ENCODE measurements at regions not wholly inside any gene's neighbourhood (a gene's known extent, or its start where the extent isn't known, plus 50 kb on each side); places are given as distances from the start of the nearest gene placed in this dataset.
"Not testable (repeated sequence)": the region's sequence is repeated elsewhere in the genome, so short reads cannot be mapped to it uniquely, and the experiment has no call there.

- no peak for DNase-seq (ENCODE audit: low spot score)
Measured at GRCh38 chr3:164460851-164461250, 617.4 kb downstream of the SI start.

GRCh38 chr3:164459521-164460151 lies 618.7 kb downstream of the SI start:
- no peak for DNase-seq (ENCODE audit: low spot score)

DNA sequence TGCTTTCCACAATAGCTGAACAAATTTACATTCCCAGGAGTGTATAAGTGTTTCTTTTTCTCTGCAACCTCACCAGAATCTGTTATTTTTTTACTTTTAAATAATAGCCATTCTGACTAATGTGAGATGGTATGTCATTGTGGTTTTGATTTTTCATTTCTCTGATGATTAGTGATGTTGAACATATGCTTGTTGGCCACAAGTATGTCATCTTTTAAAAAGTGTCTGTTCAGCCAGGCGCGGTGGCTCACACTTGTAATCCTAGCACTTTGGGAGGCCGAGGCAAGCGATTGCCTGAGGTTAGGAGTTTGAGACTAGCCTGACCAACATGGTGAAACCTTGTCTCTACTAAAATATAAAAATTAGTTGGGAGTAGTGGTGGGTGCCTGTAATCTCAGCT lies 619.3 kb downstream of the SI start:
- no peak for DNase-seq (ENCODE audit: low spot score)

DNA sequence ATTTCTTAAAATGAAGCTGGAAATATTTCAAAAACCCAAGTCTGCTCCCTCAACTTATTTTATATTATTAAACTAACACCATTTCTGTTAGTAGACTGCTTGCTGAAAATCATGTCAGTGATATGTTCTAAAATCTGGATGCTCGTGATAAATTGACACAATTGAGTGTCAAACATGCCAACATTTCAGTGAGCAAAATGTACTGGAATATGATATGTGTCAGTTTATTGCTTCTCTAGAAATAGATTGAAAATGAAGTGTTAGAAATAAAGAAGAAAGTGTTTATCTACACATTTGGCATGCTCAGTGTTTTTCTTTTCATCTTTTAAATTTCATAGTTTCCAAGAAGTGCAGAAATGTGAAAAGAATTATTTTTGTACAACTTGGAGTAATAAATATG lies 624.6 kb downstream of the SI start:
- DNase-seq (ENCODE audit: low spot score): no peak

DNA sequence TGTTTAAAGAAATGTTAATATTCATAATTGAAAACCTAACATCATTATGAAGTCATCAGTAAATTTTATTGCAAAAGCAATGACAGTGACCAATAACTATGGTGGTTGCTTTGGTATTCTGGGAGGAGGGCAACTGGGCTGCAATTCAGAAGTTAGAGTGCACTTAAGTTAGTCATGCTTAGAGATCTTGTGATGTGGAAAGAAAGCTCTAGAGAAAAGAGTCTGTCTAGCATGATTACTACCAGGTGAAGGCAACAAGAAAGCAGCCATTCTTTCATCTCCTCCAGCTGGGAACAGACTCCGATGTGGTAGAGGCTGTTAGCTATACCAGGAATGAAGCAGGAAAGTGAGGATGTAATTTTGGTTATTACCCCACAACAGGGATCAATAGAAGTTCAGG lies 625.6 kb downstream of the SI start:
- no peak for DNase-seq (ENCODE audit: low spot score)

- DNase-seq (ENCODE audit: low spot score): no peak
Measured at GRCh38 chr3:164451072-164451910, 627.0 kb downstream of the SI start.

- no peak for DNase-seq (ENCODE audit: low spot score)
Measured at GRCh38 chr3:164450276-164450905, 627.9 kb downstream of the SI start.

DNA sequence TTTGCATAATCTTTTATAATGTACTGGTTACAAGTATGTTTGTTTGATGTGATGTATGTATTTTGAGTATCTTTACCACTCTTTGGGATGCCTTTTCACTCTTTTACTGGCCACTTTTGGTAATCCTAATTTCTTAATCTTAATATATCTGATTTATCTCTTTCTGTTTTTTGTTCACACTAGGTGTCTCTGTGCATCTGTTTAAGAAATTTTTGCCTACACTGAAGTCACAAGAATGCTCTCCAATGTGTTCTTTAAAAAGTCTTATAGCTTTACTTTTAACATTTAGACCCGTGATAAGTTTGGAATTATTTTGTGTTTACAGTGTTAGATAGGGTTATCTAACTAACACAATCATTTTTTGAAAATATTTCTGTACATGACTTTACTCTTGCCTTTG lies 659.1 kb downstream of the SI start:
- DNase-seq (ENCODE audit: low spot score): no peak

GRCh38 chr3:164418414-164418813 lies 659.9 kb downstream of the SI start:
- DNase-seq (ENCODE audit: low spot score): no peak

GRCh38 chr3:164417955-164418354 lies 660.3 kb downstream of the SI start:
- DNase-seq (ENCODE audit: low spot score): no peak

GRCh38 chr3:164416491-164417222 lies 661.6 kb downstream of the SI start:
- DNase-seq (ENCODE audit: low spot score): no peak

DNA sequence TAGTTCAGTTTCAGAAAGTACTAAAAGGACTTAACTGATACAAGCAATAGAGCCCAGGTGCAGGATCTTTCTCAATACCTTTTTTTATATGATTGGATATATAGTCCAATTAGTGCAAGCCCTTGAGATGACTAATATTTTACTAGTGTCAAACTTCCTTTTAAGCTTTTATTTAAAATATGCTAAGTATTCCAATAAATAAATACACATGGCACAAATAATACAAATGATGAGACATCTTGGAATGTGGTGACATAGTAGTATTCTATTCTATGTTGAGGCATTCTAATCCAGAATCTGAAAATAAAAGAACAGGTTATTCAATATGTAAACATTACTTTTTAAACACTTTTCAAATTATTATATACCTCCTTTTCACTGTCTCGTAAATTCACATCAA lies 670.0 kb downstream of the SI start:
- no peak for DNase-seq (ENCODE audit: low spot score)

GRCh38 chr3:164407111-164407510 lies 671.2 kb downstream of the SI start:
- DNase-seq (ENCODE audit: low spot score): no peak

DNA sequence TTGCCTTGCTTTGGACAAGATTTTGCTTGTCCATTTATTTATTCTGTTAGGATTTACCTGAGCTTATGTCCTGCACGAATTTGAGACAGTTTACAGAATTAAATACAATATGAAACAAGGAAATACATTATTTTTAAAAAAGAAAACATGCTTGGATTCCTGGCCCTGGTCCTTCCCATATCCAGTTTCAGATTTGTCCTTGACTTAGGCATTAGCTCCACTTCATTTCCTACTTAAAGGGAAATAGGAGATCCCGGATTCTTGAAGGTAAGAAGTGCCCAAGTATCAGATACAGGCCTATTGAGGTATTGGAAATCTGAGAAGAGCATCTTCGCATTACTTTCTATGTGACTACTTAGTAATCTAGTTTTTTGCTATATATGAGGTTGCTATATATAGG lies 672.0 kb downstream of the SI start:
- no peak for DNase-seq (ENCODE audit: low spot score)

DNA sequence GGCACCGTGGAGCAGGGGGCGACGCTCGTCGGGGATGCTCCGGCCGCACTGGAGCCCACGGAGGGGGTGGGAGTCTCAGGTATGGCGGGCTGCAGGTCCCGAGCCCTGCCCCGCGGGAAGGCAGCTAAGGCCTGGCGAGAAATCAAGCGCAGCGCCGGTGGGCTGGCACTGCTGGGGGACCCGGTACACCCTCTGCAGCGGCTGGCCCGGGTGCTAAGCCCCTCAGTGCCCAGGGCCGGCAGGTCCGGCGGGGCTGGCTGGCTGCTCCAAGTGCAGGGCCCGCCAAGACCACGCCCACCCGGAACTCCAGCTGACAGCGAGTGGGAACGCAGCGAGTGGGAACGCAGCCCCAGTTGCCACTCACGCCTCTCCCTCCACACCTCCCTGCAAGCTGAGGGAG lies 676.4 kb downstream of the SI start:
- no peak for DNase-seq (ENCODE audit: low spot score)

DNA sequence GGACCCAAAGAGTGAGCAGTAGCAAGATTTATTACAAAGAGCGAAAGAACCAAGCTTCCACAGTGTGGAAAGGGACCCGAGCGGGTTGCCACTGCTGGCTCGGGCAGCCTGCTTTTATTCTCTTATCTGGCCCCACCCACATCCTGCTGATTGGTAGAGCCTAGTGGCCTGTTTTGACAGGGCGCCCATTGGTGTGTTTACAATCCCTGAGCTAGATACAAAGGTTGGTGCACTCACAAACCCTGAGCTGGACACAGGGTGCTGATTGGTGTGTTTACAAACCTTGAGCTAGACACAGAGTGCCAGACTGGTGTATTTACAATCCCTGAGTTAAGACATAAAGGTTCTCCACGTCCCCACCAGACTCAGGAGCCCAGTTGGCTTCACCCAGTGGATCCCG lies 676.9 kb downstream of the SI start:
- not testable (repeated sequence) for DNase-seq (ENCODE audit: low spot score)

- no peak for DNase-seq (ENCODE audit: low spot score)
Measured at GRCh38 chr3:164397462-164397861, 680.8 kb downstream of the SI start.

DNA sequence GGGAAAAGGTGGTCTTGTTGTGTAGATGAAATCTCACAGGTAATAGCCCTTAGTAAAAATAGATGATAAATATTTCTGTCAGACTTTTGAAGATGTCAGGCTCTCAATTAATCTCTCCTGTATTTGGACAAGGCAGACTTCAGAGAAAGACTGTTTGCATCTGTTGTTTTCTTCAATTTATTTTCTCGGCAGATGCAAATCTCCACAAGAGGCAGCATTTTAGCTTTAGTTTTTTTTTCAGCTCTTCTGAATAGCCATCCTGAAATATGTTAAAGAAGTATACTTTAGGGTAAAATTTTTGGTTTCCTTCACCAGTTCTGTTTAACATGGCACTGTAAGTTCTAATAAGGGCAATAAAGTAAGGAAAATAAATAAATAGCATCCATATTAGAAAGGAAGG lies 685.1 kb downstream of the SI start:
- no peak for DNase-seq (ENCODE audit: low spot score)

DNA sequence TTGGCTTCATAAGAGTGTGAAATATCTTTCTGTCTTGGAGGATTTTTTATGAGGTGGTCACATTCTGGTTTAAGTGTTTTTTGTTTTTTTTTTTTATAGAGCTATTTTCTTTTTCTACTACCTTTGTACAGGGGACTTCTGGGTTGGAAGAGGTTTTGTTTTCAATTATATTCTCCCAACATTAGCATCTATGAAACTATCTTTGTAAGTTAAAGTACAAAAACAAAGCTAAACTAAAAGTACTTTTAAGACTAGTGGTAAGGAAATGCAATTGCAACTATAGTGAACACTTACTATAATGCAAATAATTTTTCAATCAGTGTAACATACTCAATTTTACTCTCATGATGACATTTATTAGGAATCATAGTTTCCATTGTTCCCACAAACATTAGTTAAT lies 688.2 kb downstream of the SI start:
- no peak for DNase-seq (ENCODE audit: low spot score)

GRCh38 chr3:164387236-164387635 lies 691.1 kb downstream of the SI start:
- DNase-seq (ENCODE audit: low spot score): no peak

GRCh38 chr3:164380156-164380555 lies 698.1 kb downstream of the SI start:
- DNase-seq (ENCODE audit: low spot score): no peak

DNA sequence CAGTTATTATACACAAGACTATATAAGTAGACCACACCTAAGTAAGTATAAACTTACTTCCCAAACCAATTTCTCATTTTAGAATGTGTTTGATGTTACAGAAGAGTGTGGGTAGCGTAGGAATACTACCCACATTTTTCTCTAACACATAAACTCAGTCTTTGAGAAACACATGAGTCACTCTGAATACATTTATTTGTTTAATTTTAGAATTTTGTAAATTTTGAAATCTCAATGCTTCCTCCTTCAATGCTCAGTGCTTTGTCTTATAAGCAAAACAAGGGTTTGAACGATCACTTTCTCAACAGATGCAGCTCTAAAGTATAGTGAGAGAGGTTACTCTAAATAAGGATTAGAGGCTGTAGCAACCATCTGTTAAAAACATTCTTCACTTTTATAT lies 700.8 kb downstream of the SI start:
- no peak for DNase-seq (ENCODE audit: low spot score)

- DNase-seq (ENCODE audit: low spot score): no peak
Measured at GRCh38 chr3:164375995-164376394, 702.3 kb downstream of the SI start.
